GM12875 (cell line): ENCODE measurements at regions not wholly inside any gene's neighbourhood (a gene's known extent, or its start where the extent isn't known, plus 50 kb on each side); places are given as distances from the start of the nearest gene placed in this dataset.

ENCODE experiments used
- H3K4me3 ChIP-seq: one replicate; pipeline ENCODE4 v1.5.1; 2011; ENCODE audit warnings: low read depth, low read length, control low read depth
- TF ChIP-seq, protein P1 (sequence below): IDR thresholded peaks from 2 replicates; pipeline ENCODE4 v1.5.1; 2011; ENCODE audit warnings: low read depth, mild to moderate bottlenecking, control low read depth, inconsistent platforms, low read length, moderate library complexity, borderline replicate concordance; ENCODE audit not compliant: insufficient read depth

GRCh38 chr2:111653103-111653624, 230.8 kb downstream of the ANAPC1 start:
- H3K4me3 ChIP-seq, result no peak overlapping the region
- TF ChIP-seq, protein P1, sequence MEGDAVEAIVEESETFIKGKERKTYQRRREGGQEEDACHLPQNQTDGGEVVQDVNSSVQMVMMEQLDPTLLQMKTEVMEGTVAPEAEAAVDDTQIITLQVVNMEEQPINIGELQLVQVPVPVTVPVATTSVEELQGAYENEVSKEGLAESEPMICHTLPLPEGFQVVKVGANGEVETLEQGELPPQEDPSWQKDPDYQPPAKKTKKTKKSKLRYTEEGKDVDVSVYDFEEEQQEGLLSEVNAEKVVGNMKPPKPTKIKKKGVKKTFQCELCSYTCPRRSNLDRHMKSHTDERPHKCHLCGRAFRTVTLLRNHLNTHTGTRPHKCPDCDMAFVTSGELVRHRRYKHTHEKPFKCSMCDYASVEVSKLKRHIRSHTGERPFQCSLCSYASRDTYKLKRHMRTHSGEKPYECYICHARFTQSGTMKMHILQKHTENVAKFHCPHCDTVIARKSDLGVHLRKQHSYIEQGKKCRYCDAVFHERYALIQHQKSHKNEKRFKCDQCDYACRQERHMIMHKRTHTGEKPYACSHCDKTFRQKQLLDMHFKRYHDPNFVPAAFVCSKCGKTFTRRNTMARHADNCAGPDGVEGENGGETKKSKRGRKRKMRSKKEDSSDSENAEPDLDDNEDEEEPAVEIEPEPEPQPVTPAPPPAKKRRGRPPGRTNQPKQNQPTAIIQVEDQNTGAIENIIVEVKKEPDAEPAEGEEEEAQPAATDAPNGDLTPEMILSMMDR, result no peak

DNA sequence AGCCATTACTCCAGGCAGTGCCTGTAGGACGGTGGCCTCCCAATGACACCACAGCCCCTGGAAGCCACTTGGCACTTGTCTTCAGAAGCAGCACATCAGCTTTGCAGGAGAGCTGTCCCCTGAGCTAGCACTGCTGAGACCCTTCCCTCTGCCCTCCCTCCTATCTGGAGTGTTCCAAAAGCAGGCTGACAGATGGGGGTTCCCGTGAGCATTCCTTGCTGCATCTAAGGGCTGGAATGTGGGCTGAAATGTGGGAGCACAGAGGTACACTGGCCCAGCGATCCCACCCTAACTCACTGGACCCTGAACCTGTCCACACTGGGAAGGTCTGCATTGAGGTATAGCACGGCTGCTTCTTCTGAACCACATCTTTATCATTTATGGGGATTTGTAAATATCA, 230.1 kb downstream of the ANAPC1 start:
- no peak overlapping the region for H3K4me3 ChIP-seq
- TF ChIP-seq, protein P1, result no peak

GRCh38 chr2:111654829-111655228, 229.2 kb downstream of the ANAPC1 start:
- TF ChIP-seq, protein P1, result no peak
- H3K4me3 ChIP-seq, result no peak overlapping the region

- TF ChIP-seq, protein P1, result no peak
- no peak overlapping the region for H3K4me3 ChIP-seq
Measured at GRCh38 chr2:111656436-111656835, 227.6 kb downstream of the ANAPC1 start.

DNA sequence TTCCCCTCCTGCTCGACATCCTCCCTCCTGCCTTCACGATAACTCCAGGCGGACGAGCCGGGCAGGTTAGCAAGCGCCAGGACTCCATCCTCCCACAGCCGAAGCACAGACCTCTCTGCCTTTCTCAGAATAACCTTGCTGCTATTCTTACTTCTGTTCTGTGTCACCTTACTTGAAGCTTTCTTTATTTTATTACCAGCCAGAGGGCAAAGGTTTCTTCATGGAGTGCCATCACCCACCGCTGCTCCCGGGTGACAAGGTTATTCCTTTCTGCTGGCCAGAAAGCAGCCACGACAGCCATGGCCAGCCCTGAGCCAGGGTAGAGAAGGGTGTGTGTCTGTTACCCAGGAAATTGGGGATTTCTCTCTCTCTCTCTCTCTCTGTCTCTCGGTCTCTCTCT, 227.1 kb downstream of the ANAPC1 start:
- H3K4me3 ChIP-seq, result no peak overlapping the region
- TF ChIP-seq, protein P1, result no peak

DNA sequence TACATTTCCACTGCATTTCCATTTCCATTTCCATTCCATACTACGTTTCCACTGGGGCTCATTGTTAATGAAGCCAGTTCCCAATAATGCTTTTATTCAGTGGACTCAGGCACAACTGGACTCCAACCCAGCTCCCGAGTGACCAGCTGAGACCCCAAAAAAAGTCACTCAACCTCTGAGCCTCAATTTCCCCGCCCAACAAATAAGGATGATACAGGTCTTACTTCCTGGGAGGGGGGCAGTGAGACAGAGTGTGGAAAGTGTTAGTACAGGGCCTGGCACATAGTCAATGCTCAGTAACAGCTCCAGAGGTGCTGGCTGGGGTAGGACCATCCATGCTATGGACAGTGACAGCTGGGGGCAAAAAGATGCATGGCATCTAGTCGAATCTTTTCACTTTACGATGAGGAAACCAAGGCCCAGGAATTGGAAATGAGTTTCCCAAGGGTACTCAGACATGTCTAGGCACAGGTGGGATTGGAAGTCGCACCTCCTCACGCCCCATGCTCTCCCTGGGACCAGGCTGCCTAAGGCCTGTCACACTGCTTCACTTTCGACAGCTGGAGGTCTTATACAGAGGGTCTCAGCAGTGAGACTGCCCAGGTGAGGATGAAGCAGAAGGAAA, 226.5 kb downstream of the ANAPC1 start:
- no peak overlapping the region for H3K4me3 ChIP-seq
- TF ChIP-seq, protein P1, result no peak

DNA sequence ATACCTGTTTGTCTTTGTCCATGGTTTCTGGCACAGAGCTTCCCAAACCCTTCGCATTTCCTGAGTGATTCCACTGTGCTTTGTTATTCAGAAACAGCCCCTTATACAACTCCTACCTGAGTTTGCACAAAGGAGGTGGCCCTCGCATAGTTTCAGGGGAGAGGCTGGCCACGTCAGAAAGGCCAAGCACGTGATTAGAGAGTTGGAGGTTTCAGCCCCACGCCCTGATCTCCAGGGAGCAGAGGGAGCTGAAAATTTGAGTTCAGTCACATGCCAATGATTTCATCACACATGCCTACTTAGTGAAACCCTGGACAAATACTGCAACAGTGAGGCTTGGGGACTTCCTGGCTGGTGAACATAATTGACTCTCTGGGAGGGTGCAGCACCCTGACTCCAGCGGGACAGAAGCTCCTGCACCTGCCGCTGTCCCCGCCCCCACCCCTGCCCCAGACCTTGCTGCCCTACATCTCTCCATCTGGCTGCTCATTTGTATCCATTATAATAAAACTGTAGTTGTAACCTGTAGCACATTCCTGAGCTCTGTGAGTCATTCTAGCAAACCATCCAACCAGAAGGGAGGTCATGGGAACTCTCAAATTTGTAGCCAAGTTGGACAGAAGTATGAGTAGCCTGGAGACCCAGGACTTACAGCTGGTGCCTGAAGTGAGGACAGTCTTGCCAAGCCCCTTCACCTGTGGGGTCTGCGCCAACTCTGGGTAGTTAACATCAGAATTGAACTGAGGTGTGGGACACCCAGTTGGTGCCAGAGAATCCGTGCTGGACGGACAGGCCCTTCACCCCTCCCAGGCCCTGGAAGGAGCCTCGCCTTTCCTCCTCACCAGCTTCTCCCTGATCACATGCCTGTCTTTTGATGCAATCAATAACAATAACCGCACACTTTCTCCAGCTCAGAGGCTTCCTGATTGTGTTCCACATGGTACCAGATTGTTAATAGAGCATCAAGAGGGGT, 224.3 kb downstream of the ANAPC1 start:
- H3K4me3 ChIP-seq, result no peak overlapping the region

More for the DNA sequence above, 224.3 kb downstream of the ANAPC1 start:
- TF ChIP-seq, protein P1, result no peak
